NCI-H2227 treated with DMSO at 0.1 percent for 48 hours (cell line): ENCODE measurements at regions not wholly inside any gene's neighbourhood (a gene's known extent, or its start where the extent isn't known, plus 50 kb on each side); places are given as distances from the start of the nearest gene placed in this dataset.

Experiments
- DNase-seq: peaks from one replicate; lab custom pipeline; 2025; lab: John Stamatoyannopoulos, UW

DNA sequence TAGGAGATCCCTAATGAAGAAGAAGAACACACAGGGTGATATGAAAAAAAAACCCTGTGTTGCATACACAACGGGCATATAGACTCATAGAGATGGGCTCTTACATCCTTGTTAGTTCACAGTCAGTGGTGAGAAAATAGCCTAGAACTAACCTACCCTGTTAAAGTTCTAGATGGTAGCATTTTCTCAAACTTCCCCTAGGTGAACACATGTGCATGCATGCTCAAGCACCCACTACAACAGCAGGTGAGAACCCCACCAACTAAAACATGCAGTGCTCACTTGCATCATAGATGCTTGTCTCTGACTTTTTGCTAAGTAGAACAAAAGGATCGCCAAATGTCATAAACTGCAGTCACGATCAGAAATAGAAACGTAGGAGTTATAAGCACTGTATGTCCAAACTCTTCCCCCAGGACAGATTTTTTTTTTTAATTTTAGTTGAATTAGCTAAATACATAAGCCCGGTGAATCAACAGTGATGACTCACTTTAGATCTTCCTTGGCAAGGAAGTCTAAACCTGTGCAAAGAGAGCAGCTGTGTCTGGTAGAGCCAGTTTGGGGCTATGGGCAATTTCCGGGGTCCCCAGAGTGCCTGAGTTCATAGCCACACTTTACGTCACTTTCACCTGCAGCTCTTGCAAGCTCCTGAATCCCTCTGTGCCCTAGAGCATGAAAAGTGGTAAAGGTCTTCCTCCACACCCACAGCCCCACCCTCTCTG lies 96.2 kb upstream of the SEMA6D start:
- DNase-seq = no peak

DNA sequence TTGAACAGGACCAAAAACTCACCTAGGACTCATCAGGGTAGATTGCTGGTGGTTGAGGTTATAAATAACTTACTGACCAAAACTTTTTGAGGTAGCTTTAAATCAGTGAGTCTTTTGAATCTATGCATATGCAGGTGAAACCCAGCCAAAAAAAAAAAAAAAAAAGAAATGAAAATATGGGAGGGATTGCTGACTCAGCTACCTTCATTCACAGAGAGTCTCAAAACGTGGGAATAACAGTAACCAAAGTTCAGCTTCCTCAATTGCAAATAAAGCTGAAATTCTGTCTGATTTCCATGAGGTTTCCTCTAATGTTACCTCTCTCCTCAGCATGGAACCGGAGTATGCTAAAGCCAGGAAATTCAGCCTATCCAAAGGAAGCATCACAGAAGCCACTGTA lies 95.2 kb upstream of the SEMA6D start:
- DNase-seq = no peak

DNA sequence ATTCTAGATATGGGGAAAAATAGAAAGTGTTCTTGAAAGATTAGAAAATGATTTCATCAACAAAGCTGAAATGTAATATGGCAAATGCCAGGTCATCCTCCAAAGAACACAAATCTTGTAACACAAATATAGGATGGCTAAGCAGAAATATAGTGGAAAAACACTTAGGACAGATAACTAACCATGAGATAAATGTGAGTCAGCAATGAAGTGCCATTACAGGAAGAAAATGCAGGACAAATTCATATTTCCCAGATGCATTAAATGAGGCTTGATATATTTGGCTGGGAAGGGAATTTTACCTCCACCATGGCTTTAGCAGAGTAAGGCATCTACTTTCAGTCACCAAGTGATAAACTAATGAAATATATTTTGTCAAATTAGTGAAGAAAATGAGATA lies 92.8 kb upstream of the SEMA6D start:
- no peak for DNase-seq

DNA sequence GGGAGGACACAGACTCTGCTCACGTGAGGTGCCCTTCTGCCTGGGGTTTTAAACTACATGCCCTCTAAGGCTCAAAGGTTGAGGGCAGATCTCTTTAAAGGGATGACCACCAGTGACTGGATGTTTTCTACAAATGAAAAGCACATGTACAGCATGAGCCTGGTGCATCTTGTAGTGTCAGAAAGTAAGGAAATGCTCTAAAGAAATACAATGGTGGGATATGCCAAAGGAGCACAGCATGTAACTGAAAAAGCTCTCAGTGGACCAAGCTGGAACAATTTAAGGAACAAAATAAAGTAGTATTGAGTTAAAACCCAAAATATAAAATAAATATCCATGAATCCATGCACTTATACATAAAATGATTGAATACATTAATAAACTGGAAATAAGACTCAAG lies 78.3 kb upstream of the SEMA6D start:
- DNase-seq = no peak

DNA sequence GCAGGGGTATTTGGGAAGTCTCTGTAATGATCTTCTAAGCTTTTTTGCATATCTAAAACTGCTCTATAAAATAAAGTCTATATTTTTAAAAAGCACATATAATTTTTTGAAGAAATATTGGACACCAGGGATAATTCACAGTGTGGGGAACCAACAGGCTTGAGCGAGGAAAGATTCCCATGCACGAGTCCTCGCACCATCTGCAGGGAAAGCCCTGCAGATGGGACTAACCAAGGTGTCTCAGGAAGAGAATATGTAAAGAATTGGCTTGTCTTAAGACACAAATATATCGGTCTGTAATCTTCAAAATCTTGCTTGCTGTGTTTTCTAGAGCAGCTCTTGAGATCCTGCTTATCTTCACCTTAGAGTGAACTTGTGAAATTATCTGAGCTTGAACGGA lies 77.2 kb upstream of the SEMA6D start:
- DNase-seq = no peak

DNA sequence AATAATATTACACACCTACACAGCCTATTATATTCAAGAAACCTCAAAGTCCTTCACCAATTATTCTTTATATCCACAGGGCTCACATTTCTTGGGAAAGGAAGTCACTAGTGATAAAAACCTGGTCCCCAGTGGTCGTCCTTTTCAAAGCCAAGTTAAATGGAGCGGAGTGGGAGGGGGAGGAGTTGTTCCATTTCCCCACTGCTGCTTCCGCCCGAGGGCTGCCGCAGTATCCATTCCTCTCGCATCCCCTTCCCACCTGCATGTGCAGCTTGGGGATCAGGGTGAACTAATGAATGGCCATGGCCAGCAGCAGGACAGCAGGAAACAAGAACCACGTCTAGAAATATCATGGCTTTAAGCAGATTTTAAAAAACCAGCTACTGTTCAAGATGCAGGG lies 76.4 kb upstream of the SEMA6D start:
- DNase-seq = no peak

DNA sequence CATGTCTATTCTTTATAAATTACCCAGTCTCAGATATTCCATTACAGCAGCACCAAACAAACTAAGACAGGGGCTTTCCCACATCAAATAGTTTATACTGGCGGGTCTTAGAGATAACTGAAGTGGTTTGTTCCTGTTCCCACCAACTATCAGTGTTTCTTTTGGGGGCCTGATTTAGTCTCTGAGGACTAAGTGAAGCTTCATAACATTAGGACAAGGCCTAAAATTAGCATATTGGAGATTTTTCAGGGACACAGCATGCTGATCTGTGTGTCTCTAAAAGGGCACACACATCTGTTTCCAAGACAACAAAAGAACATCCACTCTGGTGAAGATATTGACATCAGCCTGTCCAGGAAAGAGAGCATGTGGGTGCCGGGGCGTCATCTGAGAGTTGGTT lies 72.6 kb upstream of the SEMA6D start:
- DNase-seq = no peak

DNA sequence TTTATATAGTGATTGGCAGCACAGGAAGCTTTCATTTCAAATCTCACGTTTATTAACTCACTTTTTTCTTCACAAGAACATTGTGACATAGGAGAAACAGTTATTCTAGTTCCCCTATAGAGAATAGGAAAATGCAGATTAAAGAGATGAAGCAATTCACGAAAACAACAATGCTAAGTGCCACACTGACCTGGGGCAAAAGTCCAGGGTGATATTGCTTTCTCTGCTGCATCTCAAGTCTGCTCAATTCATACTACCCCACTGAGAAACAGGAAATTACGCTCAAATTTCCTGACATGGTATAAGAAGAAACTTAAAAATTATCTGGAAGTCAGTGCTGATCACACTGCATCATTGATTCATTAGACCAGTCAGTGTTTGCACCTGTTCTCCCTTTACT lies 66.7 kb upstream of the SEMA6D start:
- DNase-seq = no peak

DNA sequence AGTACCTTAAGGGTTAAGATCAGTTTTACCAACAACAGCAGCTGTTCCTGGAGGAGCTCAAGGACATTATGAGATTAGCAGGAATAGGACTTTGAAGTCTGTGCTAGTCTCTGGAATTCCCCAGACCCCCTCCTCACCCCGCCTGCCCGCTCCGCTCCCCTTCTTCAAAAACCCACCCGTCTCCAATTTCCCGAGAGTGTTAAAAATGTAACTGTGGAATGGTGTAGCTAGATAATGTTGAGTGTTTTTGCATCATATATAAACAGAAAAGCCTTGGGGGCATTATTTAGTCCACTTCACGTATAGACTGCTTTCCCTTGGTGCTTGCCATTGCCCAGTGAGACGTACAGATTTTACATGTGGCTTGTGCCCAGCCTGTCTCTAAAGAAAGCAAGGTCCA lies 65.0 kb upstream of the SEMA6D start:
- no peak for DNase-seq

DNA sequence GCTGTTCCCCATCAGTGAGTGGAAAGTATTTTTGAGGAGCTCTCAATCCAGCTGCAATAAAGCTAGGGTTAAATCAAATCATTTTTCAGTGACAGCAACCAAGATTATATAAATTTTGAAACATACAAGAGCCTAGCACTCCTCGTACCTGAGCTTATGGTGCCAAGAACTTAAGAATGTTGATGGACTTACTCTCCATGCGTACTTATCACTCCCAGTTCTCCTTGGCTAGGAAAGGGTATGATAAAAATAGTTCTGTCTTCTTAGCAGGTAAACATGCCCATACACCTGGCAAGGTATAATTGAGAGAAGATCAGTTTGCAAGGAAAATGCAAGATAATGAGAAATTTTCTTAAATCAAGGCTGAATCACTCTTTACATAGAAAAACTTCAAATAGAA lies 64.5 kb upstream of the SEMA6D start:
- DNase-seq = no peak

DNA sequence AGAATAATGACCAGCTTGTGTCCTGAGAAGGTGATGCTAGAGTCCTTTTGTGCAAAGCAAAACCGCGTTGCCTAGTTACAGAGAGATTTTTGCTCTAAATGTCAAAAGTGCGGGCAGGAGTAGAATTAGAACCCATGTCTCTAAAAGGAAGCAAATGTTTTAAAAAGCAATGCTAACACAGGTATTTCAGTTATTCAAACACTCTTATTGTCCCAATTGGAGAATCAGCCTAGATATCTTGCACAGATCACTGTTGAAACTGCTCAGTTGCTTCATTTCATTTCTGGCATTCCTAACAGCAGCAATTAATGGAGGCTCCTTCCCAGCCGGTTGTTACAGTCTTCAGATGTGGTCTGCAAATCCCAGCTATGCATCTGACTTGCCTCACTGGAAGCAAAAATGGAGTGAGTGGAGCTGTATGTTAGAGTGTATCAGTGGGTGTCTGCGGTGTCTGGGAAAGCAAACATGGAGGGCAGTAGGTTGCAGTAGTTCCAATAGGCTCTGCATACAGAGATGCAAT lies 55.6 kb upstream of the SEMA6D start:
- DNase-seq = no peak

DNA sequence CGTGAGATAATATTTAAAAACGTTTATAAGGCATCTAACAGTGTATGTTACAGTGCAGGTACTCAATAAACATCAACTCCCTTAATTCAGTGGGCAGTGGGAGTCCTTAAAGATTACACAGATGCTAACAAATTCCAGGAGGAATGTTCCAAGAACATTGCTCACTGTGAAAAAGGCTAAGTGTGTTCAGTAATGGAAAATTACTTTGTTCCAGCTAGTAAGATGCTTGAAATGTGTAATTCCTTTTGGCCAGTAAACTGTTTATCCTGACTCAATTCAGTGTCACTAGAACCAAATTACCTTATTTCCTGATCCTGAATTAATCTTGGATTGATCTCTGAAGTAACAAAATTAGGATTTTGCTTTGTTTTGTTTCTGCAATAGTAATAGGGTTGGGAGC lies 54.2 kb upstream of the SEMA6D start:
- no peak for DNase-seq
